ENCODE measurements at regions not wholly inside any gene's neighbourhood (a gene's known extent, or its start where the extent isn't known, plus 50 kb on each side); places are given as distances from the start of the nearest gene placed in this dataset.
"Not testable (repeated sequence)": the region's sequence is repeated elsewhere in the genome, so short reads cannot be mapped to it uniquely, and the experiment has no call there.

- H3K27me3 ChIP-seq = no peaks in the 10 kb centered on the region
- H3K9me3 ChIP-seq = peaks cover 0 to 21% (median 0%) of the 10 kb centered on the region in 12 donors
- no peaks in the 10 kb centered on the region for H3K4me1 ChIP-seq
- intact Hi-C loops (cut with DNase I) = loop anchor here in 2 of 10 donors (5.0 kb wide), 1 partner anchor 90 kb away; no protein-coding TSS in a partner anchor
- H3K4me3 ChIP-seq = no peak overlapping the region
- TF ChIP-seq POLR2A (IDR thresholded peaks at IDR 0.05) = no peak
- TF ChIP-seq CTCF (IDR thresholded peaks at IDR 0.05) = no peak
- H3K27ac ChIP-seq = no peak overlapping the region
- H3K36me3 ChIP-seq = no peaks in the 10 kb centered on the region
- ATAC-seq (no peak), DNase-seq (no peak)
- WGBS, 4 donors = 67 to 75% (median 72%) methylated on average over 2 of the region's 2 CpGs
Measured at GRCh38 chr12:17866802-17867201, 223.2 kb downstream of the RERGL start.

DNA sequence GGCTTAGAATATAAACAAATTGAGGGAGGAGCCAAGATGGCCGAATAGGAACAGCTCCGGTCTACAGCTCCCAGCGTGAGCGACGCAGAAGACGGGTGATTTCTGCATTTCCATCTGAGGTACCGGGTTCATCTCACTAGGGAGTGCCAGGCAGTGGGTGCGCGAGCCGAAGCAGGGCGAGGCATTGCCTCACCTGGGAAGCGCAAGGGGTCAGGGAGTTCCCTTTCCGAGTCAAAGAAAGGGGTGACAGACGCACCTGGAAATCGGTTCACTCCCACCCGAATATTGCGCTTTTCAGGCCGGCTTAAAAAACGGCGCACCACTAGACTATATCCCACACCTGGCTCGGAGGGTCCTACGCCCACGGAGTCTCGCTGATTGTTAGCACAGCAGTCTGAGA lies 234.4 kb downstream of the RERGL start:
- ATAC-seq = not testable (repeated sequence)
- intact Hi-C loops (cut with DNase I) = loop anchor here in 1 of 10 donors (2.0 kb wide), 1 partner anchor 89 kb away; no protein-coding TSS in a partner anchor
- WGBS, 4 donors = 88 to 91% (median 90%) methylated on average over 24 of the region's 24 CpGs

DNA sequence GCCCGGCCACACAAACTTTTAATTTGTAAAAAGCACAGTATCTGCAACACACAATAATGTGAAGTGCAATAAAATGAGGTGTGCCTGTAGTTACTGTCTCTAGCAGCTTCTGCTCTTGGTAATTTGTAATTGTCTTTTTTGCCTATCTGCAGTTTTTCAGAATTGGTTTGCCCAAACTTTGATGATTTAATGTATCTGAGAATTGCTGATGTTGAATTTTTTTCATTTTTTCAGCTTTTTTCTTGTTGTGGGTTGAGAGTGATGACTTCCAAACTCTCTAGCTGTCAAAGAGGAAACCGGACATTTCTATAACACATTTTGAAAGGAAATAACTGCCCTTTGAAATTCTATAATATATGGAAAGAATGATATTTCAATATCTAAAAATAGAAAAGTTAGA lies 236.9 kb downstream of the RERGL start:
- DNase-seq = no peak
- WGBS, 4 donors = 84 to 95% (median 88%) methylated on average over 2 of the region's 2 CpGs
- intact Hi-C loops (cut with DNase I) = loop anchor here in 7 of 10 donors (5.0 kb wide), 2 partner anchors 86 to 91 kb away; no protein-coding TSS in a partner anchor

More for the DNA sequence above, 234.4 kb downstream of the RERGL start:
- not testable (repeated sequence) for H3K4me1 ChIP-seq, H3K27me3 ChIP-seq, H3K9me3 ChIP-seq, H3K36me3 ChIP-seq, DNase-seq, H3K27ac ChIP-seq, H3K4me3 ChIP-seq

DNA sequence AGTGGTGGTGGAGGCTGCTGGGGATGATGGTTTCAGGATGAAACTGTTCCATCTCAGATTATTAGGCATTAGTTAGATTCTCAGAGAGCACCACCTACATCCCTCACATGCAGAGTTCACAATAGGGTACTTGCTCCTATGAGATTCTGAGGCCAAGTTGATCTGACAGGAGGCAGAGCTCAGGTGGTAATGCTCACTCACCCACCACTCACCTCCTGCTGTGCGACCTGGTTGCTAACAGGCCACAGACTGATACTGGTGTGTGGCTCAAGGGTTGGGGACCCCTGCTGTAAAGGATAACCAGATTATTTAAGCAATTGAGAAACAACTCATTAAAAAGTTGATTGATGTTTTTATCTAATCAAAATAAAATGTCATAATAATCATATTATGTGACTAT lies 248.5 kb downstream of the RERGL start:
- WGBS, 4 donors = 36 to 56% (median 44%) methylated on average over 1 of the region's 1 CpG

More for the DNA sequence above, 236.9 kb downstream of the RERGL start:
- Histone ChIP-seq H3K4me1 (no peaks in the 10 kb centered on the region), H3K9me3 (peaks cover 0 to 13% (median 0%) of the 10 kb centered on the region in 12 donors), H3K4me3 (no peak overlapping the region), H3K27ac (no peak overlapping the region), H3K36me3 (no peaks in the 10 kb centered on the region), H3K27me3 (no peaks in the 10 kb centered on the region)
- TF ChIP-seq CTCF (IDR thresholded peaks at IDR 0.05) = no peak
- no peak for TF ChIP-seq POLR2A (IDR thresholded peaks at IDR 0.05)
- ATAC-seq = no peak

More for the DNA sequence above, 248.5 kb downstream of the RERGL start:
- Histone ChIP-seq H3K36me3 (no peaks in the 10 kb centered on the region), H3K4me3 (no peak overlapping the region), H3K27ac (no peak overlapping the region), H3K27me3 (no peaks in the 10 kb centered on the region), H3K9me3 (peaks cover 0 to 8% (median 0%) of the 10 kb centered on the region in 12 donors), H3K4me1 (no peaks in the 10 kb centered on the region)
- ATAC-seq = no peak
- DNase-seq = no peak
- TF ChIP-seq CTCF (IDR thresholded peaks at IDR 0.05) (no peak), POLR2A (IDR thresholded peaks at IDR 0.05) (no peak)
- intact Hi-C loops (cut with DNase I) = loop anchor here in 1 of 10 donors (10.0 kb wide), 1 partner anchor 87 kb away; no protein-coding TSS in a partner anchor
